ENCODE measurements at regions not wholly inside any gene's neighbourhood (a gene's known extent, or its start where the extent isn't known, plus 50 kb on each side); places are given as distances from the start of the nearest gene placed in this dataset.

DNA sequence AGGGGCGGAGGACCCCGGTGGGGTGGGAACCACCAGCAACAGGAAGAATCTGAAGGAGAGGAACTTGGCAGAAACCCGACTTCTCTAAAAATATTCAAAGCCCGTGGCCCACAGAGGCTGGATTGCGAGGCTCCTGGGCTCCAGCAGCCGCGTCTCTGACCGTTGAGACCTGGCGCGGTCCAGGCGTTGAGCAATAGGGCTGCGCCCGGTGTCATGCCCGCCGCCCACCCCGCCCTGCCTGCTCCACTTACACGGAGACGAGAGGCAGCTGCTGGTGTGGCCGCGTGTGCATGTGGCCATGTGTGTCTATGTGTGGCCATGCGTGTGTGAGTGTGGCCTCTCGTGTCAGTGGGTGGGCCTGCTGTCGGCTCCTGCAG lies 83.6 kb downstream of the IRF8 start:
- H3K27me3 ChIP-seq: peaks cover 0 to 71% (median 59%) of the 10 kb centered on the region in 7 donors
- TF ChIP-seq CTCF (IDR thresholded peaks at IDR 0.05): no peak
- WGBS, 2 donors: 68% methylated on average over 23 of the region's 23 CpGs
- H3K27ac ChIP-seq: peak overlapping the region in 1 of 10 donors; percentile 44
- intact Hi-C loops (cut with DNase I): loop anchor here in 2 of 10 donors (10.0 kb wide), 1 partner anchor 158 kb away; no protein-coding TSS in a partner anchor
- H3K9me3 ChIP-seq: no peaks in the 10 kb centered on the region
- ATAC-seq: peak in 5 of 8 donors; percentile 18 to 45 (median 39)
- no peaks in the 10 kb centered on the region for H3K36me3 ChIP-seq
- peaks cover 0 to 55% (median 0%) of the 10 kb centered on the region in 9 donors for H3K4me1 ChIP-seq
- no peak overlapping the region for H3K4me3 ChIP-seq
- peak in 1 of 2 donors; percentile 49 for DNase-seq

DNA sequence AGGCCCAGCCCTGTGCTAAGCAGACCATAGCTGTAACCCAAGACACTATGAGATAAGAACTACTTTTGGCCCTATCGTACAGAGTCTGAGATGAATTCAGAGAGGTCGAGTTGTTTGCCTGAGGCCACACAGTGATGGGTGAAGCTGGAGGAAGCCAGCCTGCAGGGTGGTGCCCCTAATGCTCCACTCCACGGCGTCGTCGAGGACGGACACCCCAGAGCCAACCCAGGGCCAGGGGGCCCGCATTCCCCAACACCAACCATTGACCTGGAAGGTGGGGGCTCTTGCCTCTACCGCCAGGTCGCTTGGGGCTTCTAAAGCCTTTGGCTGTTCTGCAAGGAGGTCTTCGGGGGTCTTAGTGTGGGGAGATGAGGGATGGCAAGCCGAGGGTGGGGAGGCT lies 84.1 kb downstream of the IRF8 start:
- Histone ChIP-seq H3K4me1 (peaks cover 0 to 50% (median 0%) of the 10 kb centered on the region in 9 donors), H3K27me3 (peaks cover 0 to 70% (median 59%) of the 10 kb centered on the region in 7 donors), H3K4me3 (no peak overlapping the region), H3K9me3 (no peaks in the 10 kb centered on the region), H3K27ac (peak overlapping the region in 1 of 10 donors; percentile 44), H3K36me3 (no peaks in the 10 kb centered on the region)
- ATAC-seq (no peak), DNase-seq (no peak)
- intact Hi-C loops (cut with DNase I): loop anchor here in 2 of 10 donors (10.0 kb wide), 1 partner anchor 158 kb away; no protein-coding TSS in a partner anchor
- 87 to 91% methylated on average over 12 of the region's 12 CpGs for WGBS, 2 donors
- no peak for TF ChIP-seq CTCF (IDR thresholded peaks at IDR 0.05)

GRCh38 chr16:85983606-85984230 lies 84.8 kb downstream of the IRF8 start:
- H3K9me3 ChIP-seq: no peaks in the 10 kb centered on the region
- intact Hi-C loops (cut with DNase I): loop anchor here in 2 of 10 donors (10.0 kb wide), 1 partner anchor 159 kb away; no protein-coding TSS in a partner anchor
- H3K4me3 ChIP-seq: no peak overlapping the region
- no peak for DNase-seq
- peak in 1 of 8 donors; percentile 37 for ATAC-seq
- H3K27ac ChIP-seq: peak overlapping the region in 1 of 10 donors; percentile 31
- peaks cover 0 to 44% (median 0%) of the 10 kb centered on the region in 9 donors for H3K4me1 ChIP-seq
- 66 to 72% methylated on average over 20 of the region's 20 CpGs for WGBS, 2 donors
- H3K36me3 ChIP-seq: no peaks in the 10 kb centered on the region
- no peak for TF ChIP-seq CTCF (IDR thresholded peaks at IDR 0.05)
- peaks cover 0 to 71% (median 59%) of the 10 kb centered on the region in 7 donors for H3K27me3 ChIP-seq

GRCh38 chr16:85984231-85984880 lies 85.4 kb downstream of the IRF8 start:
- no peak for TF ChIP-seq CTCF (IDR thresholded peaks at IDR 0.05)
- DNase-seq (no peak), ATAC-seq (no peak)
- H3K27ac ChIP-seq: peak overlapping the region in 1 of 10 donors; percentile 66
- peaks cover 0 to 71% (median 60%) of the 10 kb centered on the region in 7 donors for H3K27me3 ChIP-seq
- intact Hi-C loops (cut with DNase I): loop anchor here in 2 of 10 donors (10.0 kb wide), 1 partner anchor 160 kb away; no protein-coding TSS in a partner anchor
- no peak overlapping the region for H3K4me3 ChIP-seq
- H3K4me1 ChIP-seq: peaks cover 0 to 39% (median 0%) of the 10 kb centered on the region in 9 donors
- H3K9me3 ChIP-seq: no peaks in the 10 kb centered on the region
- H3K36me3 ChIP-seq: no peaks in the 10 kb centered on the region
- WGBS, 2 donors: 85 to 88% methylated on average over 14 of the region's 14 CpGs

All from heart right ventricle (tissue), 16 donors.